Hindlimb muscle (tissue), 1 donor: ENCODE measurements at regions not wholly inside any gene's neighbourhood (a gene's known extent, or its start where the extent isn't known, plus 50 kb on each side); places are given as distances from the start of the nearest gene placed in this dataset.

Experiments used
- DNase-seq: peaks from one replicate; pipeline ENCODE4 v3.0.0-alpha.2; 2013

DNA sequence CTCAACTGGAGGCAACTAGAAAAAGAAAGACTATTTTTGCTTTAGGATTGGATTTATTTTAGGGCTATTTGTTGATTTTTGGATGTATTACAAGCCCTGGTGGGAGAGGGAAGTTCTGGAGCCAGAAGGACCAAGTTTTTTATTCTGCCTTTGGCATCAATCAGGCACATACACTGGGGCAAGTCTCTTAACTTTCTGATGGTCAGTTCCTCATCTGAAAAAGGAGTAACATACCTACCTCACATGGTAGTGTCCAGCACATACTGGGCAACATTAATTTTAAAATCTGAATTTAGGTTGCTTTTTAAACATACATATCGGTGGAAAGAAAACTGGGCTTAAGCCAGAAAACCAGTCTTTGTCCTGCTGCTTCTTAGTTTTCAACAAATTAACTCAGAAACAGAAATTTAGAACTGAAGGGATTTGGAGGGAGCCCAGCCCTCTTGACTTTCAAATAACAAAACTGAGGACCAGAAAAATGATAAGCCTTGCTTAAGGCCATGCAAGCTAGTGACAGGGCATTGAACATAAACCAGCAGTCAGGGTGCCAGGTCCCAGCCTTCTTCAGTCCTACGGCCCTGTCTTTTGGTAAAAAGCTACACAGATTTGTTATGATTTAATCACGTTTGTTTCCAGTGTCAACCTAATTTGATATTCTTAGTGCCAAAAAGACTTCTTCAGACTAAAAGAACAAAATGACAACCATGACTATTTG, 90.2 kb upstream of the SLC38A2 start:
- no peak for DNase-seq

GRCh38 chr12:46461907-46462640, 89.5 kb upstream of the SLC38A2 start:
- DNase-seq, result no peak

GRCh38 chr12:46461459-46461858, 88.9 kb upstream of the SLC38A2 start:
- no peak for DNase-seq

GRCh38 chr12:46460682-46461210, 88.2 kb upstream of the SLC38A2 start:
- DNase-seq, result no peak

- no peak for DNase-seq
Observed at GRCh38 chr12:46459861-46460545, 87.4 kb upstream of the SLC38A2 start.

DNA sequence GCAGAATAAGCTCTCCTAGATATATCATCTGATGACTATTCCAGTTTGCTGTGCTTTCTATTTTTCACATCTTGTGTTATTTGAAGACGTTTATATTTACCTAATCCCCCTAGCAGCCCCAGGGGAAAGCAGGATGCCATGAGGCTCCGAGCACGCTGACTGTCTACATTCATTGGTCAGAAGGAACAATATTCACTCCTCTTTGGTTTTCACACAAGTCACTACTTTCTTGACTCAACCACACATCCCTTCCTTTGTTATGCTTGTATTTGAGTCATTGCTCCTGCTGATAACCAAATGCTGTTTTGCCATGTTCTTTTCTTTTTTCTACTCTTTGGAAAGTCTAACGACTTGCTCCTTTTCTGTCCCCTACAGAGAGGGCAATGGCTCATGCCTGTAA, 86.5 kb upstream of the SLC38A2 start:
- no peak for DNase-seq

DNA sequence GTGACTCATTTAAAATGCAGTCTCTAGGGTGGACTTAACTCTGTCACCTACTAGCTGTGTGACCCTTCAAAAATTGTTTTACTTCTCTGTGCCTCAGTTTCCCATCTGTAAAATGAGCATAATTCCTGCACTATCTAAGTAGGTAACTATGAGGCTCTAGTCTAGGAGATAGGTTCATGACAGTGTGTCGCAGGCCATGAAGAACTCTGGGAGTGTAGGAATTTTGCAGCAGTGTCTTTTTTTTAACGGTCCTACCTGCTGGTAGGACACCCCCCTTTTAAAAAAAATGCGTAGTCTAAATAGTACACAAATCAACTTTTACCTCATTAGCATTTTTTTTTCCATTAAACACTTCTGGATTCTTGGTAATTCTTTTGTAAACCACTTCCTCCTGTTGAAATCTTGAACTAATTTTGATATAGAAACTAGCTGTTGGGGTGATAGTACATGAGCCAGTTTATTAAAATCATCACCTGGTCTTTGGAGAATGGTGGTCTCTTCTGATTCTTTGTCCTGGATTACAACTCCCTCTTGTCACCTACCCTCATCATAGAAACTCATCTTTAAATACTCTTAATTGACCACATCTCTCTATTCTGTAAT, 86.0 kb upstream of the SLC38A2 start:
- DNase-seq, result no peak

DNA sequence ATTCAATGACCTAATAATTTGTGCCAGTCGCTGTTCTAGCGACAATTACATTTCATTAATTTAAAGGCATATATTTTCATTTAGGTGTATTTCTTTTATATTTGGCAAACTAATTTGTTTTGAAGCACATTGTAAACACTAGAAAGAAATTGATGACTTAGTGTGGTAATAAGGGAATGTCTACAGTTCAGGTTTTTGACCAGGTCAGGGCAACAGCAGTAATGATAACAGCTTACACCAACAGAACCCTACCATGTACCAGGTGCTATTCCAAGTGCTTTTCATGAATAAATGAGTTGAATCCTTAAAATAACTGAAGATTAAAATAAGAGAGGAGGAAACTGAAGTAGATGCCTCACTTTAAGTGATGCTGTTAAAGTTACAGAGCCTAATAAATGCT, 85.4 kb upstream of the SLC38A2 start:
- no peak for DNase-seq

- DNase-seq, result no peak
Observed at GRCh38 chr12:46456356-46457334, 84.1 kb upstream of the SLC38A2 start.

DNA sequence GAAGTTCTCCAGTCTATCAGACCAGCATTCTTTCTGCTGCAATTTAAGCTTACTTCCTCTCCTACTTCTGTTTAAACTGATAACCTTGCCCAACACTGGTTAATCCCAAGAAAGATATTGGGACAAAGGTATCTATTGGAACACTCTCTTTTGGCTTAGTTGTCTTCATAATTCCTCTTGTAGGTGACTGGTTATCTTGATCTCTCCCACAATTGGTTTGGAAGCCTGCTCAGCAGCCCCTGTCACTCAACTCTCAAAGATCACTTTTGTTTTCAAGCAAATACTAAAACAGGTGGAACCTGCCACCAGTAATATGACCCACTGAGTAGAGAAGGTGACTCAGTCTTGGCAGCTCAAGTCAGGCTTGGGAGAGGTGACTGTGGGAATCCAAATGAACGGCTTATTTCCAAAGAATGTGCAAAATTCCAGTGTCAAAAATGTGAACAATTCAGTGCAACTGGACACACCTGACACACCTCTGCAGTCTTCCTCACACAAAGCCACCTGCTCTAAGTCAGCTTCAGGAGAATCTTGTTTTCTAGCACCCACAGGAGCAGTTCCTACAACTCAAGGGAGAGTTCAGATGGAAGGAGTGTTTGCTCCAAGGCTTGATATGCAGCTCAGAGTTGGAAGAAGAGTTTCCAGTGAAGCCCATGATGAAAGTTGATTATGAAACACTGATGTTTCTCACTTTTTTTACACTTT, 83.2 kb upstream of the SLC38A2 start:
- no peak for DNase-seq

DNA sequence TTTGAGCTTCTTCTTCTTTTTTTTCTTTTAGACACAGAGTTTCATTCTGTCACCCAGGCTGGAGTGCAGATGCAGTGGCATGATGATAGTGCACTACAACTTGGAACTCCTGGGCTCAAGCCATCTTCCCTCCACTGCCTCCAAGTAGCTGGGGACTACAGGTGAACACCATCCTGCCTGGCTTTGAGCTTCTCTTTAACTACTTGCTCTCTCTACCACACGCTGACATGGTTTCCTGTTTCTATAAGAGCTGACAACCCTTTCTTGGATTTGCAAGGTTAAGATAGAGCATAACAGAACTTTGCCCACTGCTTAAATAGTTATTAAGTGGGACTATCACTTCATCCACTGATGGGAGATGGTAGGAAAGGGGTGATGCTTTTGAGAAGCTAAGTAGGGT, 82.4 kb upstream of the SLC38A2 start:
- no peak for DNase-seq

DNA sequence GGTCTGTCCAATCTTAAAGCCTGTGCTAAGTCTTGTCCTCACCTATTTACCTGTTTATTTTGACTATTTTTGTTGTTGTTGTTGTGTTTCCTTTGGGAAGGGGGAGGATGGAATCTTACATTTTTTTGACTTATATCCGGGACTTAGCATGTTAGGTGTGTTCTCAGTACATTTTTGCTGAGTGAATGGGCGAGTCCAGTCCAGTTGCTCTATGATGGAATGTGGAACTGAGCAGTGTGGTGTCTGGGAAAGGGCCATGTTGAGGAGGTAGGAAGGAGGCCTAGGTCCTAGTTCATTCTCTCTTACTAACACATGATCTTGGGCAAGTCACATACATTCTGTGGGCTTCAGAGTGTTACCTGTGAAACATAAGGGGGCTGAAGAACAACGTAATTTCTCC, 80.9 kb upstream of the SLC38A2 start:
- DNase-seq, result no peak

DNA sequence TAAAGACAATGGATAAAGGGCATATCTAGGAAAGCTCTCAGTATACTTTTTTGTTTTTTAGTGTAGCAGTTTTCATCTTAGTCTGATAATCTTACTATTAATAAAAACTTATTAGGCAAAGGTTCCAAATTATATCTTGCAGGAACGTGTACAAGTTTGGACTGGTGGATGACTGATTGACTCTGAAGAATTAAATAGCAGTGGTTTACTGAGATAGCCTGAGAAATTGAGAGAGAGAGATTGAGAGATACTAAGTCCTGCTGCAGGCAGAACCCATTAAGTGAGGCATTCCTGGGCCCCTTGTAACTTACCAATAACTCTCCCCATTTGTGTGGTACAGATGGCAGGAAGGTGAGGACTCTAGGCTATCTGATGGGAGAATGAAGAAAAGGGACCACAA, 80.2 kb upstream of the SLC38A2 start:
- no peak for DNase-seq

DNA sequence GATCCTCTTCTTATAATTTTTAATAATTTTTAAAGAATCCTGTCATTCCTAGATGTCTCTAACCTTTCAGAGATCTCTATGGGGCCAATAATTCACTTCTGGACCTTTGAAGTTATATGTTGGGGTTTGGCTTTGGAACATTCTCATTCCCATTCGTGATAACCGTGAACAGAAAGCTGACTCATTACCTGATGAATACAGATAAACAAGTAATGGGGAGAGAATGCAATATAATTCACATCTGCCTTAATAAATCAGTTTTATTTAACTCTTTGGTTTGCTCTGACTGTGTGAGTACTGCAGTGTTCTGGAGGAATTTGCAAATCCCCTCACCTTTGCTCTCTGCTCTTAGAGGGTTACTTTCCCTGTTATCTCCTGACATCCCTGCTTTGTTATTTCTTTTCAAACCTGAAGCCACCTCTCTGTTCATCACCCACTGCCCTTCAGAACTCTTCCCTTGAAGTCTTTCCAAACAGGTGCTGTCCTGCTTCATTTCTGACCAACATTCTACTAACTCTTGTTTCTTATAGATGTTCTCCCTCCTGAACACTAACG, 79.6 kb upstream of the SLC38A2 start:
- no peak for DNase-seq

- DNase-seq, result no peak
Observed at GRCh38 chr12:46451276-46452021, 78.9 kb upstream of the SLC38A2 start.

DNA sequence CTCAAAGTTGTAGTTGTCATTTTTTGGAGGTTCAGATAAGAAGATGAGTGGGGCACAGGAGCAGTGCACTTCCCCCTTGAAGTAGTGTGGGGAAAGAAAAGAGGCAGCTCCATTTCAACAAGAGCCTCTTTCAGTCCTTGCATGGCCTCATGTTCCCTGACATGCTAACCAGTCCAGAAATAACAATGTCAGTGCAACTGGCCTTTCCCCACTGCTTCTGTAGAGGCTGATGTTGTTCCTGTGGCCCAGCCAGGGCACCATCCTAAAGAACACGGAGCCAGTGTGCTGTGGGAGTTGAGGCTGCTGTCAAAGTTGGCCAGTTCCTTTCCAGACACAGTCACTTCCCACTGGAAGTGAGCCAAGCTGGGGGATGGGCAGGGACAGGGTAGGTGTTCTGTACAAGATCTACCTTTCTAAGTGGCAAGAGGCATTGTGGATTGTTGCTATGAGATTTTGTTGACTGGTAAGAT, 77.7 kb upstream of the SLC38A2 start:
- DNase-seq, result no peak

DNA sequence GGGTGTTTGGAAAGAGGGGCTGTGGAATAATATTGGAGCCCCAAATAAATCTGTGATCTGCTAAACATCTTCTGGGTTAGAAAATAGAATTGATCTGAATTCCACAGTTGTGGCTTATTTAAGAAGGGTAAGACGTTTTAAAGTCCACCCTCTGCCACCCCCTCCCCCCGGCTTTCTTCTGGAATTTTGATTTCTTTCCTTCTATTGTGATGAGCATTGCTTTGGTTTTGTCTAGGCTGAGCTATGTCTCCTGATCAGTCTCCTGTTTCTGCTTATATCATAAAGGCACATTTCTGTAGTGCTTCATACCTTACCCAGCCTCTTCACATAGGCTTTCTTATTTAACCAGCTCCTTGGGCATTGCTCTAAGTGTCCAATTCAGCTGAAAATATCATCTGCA, 77.3 kb upstream of the SLC38A2 start:
- no peak for DNase-seq

DNA sequence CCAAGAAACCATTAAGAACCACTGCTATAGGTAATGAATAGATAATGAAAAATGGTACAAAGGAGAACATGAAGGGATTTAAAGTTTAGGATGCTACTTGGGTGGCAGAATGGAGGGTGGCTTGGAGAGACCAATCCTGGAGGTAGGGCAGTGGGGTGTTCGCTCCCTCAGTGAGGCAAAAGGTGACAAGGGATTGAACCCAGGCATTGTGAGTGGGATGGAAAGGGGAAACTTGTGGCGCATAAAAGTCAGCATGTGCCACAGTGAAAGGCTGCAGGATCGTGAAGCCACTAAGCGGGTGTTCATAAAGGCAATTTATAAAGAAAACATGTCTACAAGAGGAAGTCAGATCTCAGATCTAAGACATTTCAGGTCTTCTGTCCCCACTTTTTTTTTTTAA, 76.7 kb upstream of the SLC38A2 start:
- DNase-seq, result no peak

- no peak for DNase-seq
Observed at GRCh38 chr12:46446645-46447044, 74.1 kb upstream of the SLC38A2 start.
